ENCODE measurements at regions not wholly inside any gene's neighbourhood (a gene's known extent, or its start where the extent isn't known, plus 50 kb on each side); places are given as distances from the start of the nearest gene placed in this dataset.

GRCh38 chr1:87583459-87583858, 254.8 kb downstream of the LMO4 start:
- TF ChIP-seq POLR2A (IDR thresholded peaks at IDR 0.05; ENCODE audit: low read length) (no peak), GATA1 (IDR thresholded peaks at IDR 0.05; ENCODE audit: low read depth, low read length) (no peak)

Measured in erythroblast (primary cell).